Panc1 (cell line): ENCODE measurements at regions not wholly inside any gene's neighbourhood (a gene's known extent, or its start where the extent isn't known, plus 50 kb on each side); places are given as distances from the start of the nearest gene placed in this dataset.

Experiments
- ATAC-seq: fragments of 200-7000 bp; cut with Tn5 transposase; 2 replicates; pipeline ENCODE4 v1.9.1; 2020; ENCODE audit warnings: mild to moderate bottlenecking, moderate library complexity
- BruUV-seq: library from RNA; stranded (reverse); fragments of 400-500 nt; replicated peaks from 2 replicates; lab custom pipeline; 2021; lab: Mats Ljungman, UMichigan
- CTCF ChIA-PET: fragments of 300-600 bp; sonication (Branson Sonifier 250); formaldehyde crosslinking; loops from one replicate; lab custom pipeline; 2022; ENCODE audit warnings: antibody characterized with exemption; lab: Charles Lee
- POLR2A ChIA-PET: fragments of 300-600 bp; sonication (Branson Sonifier 250); formaldehyde crosslinking; loops from one replicate; lab custom pipeline; 2022; ENCODE audit warnings: antibody characterized with exemption; lab: Charles Lee
- DNase-seq: peaks from one replicate; pipeline ENCODE4 v3.0.0-alpha.2; 2010; ENCODE audit warnings: low read depth, low spot score
- H3K27ac ChIP-seq: 2 replicates; pipeline ENCODE4 v1.5.1; 2011; ENCODE audit warnings: mild to moderate bottlenecking, low read length, inconsistent platforms
- H3K27me3 ChIP-seq: fragments of 200-500 bp; sonication (Bioruptor generic); 2 replicates; pipeline ENCODE4 v1.6.0; 2014; ENCODE audit warnings: low read length, inconsistent platforms; ENCODE audit not compliant: control insufficient read depth, insufficient read depth
- H3K36me3 ChIP-seq: fragments of 200-500 bp; sonication (Bioruptor generic); 2 replicates; pipeline ENCODE4 v1.5.1; 2014; ENCODE audit warnings: inconsistent platforms, mild to moderate bottlenecking, low read length, moderate library complexity; ENCODE audit not compliant: control insufficient read depth, insufficient read depth
- H3K4me1 ChIP-seq: 2 replicates; pipeline ENCODE4 v1.5.1; 2011; ENCODE audit warnings: inconsistent platforms, mild to moderate bottlenecking, low read length, moderate library complexity; ENCODE audit not compliant: control insufficient read depth, insufficient read depth
- H3K4me3 ChIP-seq, 2 experiments: 2 replicates each; pipeline ENCODE4 v1.5.1; 2011 to 2012; ENCODE audit warnings: low read depth in 2 of 2, low read length in 2 of 2, mild to moderate bottlenecking in 2 of 2, inconsistent platforms in 1 of 2, moderate library complexity in 1 of 2
- H3K9me3 ChIP-seq: fragments of 200-500 bp; sonication (Bioruptor generic); 2 replicates; pipeline ENCODE4 v1.5.1; 2014; ENCODE audit warnings: low read depth, mild to moderate bottlenecking, inconsistent platforms, low read length, moderate library complexity; ENCODE audit not compliant: control insufficient read depth, insufficient read depth
- CTCF ChIP-seq: fragments of 450-650 bp; IDR thresholded peaks from 2 replicates; pipeline ENCODE4 v1.5.1; 2017; ENCODE audit warnings: mild to moderate bottlenecking
- POLR2AphosphoS5 ChIP-seq: IDR thresholded peaks from 2 replicates; pipeline ENCODE4 v1.6.1; 2012; ENCODE audit warnings: mild to moderate bottlenecking, low read depth, low read length, moderate library complexity
- SIN3A ChIP-seq: IDR thresholded peaks from 2 replicates; pipeline ENCODE4 v1.6.1; 2012; ENCODE audit warnings: low read depth, mild to moderate bottlenecking, low read length, moderate library complexity, borderline replicate concordance; ENCODE audit not compliant: insufficient read depth
- TCF7L2 ChIP-seq: IDR thresholded peaks from 2 replicates; pipeline ENCODE4 v1.6.1; 2011; ENCODE audit warnings: mild to moderate bottlenecking, low read depth, low read length, inconsistent platforms
- in situ Hi-C: cut with HindIII; loops from 2 replicates; pipeline ENCODE4 v1.10.0; 2016; ENCODE audit warnings: low sequenced_read_pairs, low pct_unique_long_range_greater_than_20kb
- intact Hi-C: fragments of 100-400 bp; cut with micrococcal nuclease; formaldehyde crosslinking; loops from one replicate; pipeline ENCODE4 v1.10.0; 2022; ENCODE audit not compliant: unreplicated experiment
- TF ChIP-seq, protein P1 (sequence below), 2 experiments: IDR thresholded peaks; 2 replicates each; pipeline ENCODE4 v1.6.1; 2011 to 2012; ENCODE audit warnings: low read depth in 2 of 2, control low read depth in 1 of 2, low read length in 1 of 2, mild to moderate bottlenecking in 1 of 2, moderate library complexity in 1 of 2; ENCODE audit not compliant: insufficient read depth in 1 of 2

- in situ Hi-C loops = no loop called here
- POLR2A ChIA-PET = no interaction called here
These were observed 68.3 kb downstream of the KCNF1 start for GRCh38 chr2:10980071-10980470.

DNA sequence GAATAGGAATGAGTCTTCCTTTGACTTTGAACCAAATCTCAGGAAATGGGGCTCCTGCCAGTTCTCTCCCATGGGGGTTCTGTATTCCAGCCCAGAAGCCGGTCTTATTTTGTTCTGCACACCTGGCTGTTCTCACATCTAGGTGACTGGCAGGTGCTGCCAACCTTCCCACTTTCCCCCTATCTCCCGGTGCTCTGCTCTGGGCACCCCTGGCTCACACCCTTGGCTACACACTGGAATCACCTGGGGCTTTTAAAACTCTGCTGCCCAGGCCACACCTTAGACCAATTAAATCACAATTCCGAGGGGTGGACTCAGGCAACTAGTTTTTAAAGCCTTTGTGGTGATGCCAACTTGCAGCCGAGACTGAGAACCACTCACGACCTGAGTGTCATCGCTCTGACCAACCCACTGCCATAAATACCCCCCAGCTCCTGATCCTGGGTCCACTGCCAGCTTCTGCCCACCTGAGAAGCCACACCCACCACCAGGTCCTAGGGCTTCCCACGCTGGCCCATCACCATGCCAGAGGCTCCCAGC is 69.2 kb downstream of the KCNF1 start:
- DNase-seq (no peak), ATAC-seq (no peak)
- BruUV-seq = no TSS peak
- CTCF ChIA-PET = no interaction called here
- Histone ChIP-seq H3K27ac (no peak overlapping the region), H3K4me3 (no peak overlapping the region), H3K27me3 (peaks cover 2% of the 10 kb centered on the region; the same call in 1 of the 2 replicates), H3K4me1 (no peaks in the 10 kb centered on the region), H3K9me3 (no peaks in the 10 kb centered on the region), H3K36me3 (no peaks in the 10 kb centered on the region)
- intact Hi-C loops = no loop called here
- in situ Hi-C loops = no loop called here
- POLR2A ChIA-PET = no interaction called here
- no peak for TF ChIP-seq TCF7L2
- TF ChIP-seq POLR2AphosphoS5 = no peak
- TF ChIP-seq SIN3A = no peak
- TF ChIP-seq, protein P1, sequence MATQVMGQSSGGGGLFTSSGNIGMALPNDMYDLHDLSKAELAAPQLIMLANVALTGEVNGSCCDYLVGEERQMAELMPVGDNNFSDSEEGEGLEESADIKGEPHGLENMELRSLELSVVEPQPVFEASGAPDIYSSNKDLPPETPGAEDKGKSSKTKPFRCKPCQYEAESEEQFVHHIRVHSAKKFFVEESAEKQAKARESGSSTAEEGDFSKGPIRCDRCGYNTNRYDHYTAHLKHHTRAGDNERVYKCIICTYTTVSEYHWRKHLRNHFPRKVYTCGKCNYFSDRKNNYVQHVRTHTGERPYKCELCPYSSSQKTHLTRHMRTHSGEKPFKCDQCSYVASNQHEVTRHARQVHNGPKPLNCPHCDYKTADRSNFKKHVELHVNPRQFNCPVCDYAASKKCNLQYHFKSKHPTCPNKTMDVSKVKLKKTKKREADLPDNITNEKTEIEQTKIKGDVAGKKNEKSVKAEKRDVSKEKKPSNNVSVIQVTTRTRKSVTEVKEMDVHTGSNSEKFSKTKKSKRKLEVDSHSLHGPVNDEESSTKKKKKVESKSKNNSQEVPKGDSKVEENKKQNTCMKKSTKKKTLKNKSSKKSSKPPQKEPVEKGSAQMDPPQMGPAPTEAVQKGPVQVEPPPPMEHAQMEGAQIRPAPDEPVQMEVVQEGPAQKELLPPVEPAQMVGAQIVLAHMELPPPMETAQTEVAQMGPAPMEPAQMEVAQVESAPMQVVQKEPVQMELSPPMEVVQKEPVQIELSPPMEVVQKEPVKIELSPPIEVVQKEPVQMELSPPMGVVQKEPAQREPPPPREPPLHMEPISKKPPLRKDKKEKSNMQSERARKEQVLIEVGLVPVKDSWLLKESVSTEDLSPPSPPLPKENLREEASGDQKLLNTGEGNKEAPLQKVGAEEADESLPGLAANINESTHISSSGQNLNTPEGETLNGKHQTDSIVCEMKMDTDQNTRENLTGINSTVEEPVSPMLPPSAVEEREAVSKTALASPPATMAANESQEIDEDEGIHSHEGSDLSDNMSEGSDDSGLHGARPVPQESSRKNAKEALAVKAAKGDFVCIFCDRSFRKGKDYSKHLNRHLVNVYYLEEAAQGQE (IDR thresholded peaks at IDR 0.05; ENCODE audit: insufficient read depth in 1 of 2, low read depth in 2 of 2, low read length in 1 of 2) = no peak
- no peak for TF ChIP-seq CTCF

More at GRCh38 chr2:10980071-10980470, 68.3 kb downstream of the KCNF1 start:
- DNase-seq (no peak), ATAC-seq (no peak)
- Histone ChIP-seq H3K4me1 (no peaks in the 10 kb centered on the region), H3K27me3 (peaks cover 2% of the 10 kb centered on the region; the same call in 1 of the 2 replicates), H3K27ac (no peak overlapping the region), H3K9me3 (no peaks in the 10 kb centered on the region), H3K4me3 (no peak overlapping the region), H3K36me3 (no peaks in the 10 kb centered on the region)
- intact Hi-C loops = no loop called here
- TF ChIP-seq TCF7L2 = no peak
- TF ChIP-seq POLR2AphosphoS5 = no peak
- BruUV-seq = no TSS peak
- CTCF ChIA-PET = no interaction called here

GRCh38 chr2:10981451-10981850 is 69.7 kb downstream of the KCNF1 start:
- in situ Hi-C loops (no loop called here), intact Hi-C loops (no loop called here)
- no peaks in the 10 kb centered on the region for H3K36me3 ChIP-seq
- H3K4me1 ChIP-seq = no peaks in the 10 kb centered on the region
- ChIA-PET CTCF (no interaction called here), POLR2A (no interaction called here)
- BruUV-seq = no TSS peak
- no peaks in the 10 kb centered on the region; the same call in 1 of the 2 replicates for H3K27me3 ChIP-seq
- no peak for DNase-seq
- H3K9me3 ChIP-seq = no peaks in the 10 kb centered on the region
- no peak for ATAC-seq
- TF ChIP-seq SIN3A (no peak), CTCF (no peak), POLR2AphosphoS5 (no peak), TCF7L2 (no peak)
- TF ChIP-seq, protein P1 (IDR thresholded peaks at IDR 0.05; ENCODE audit: insufficient read depth in 1 of 2, low read depth in 2 of 2, low read length in 1 of 2) = no peak
- H3K4me3 ChIP-seq = no peak overlapping the region
- no peak overlapping the region for H3K27ac ChIP-seq
